ENCODE measurements at regions not wholly inside any gene's neighbourhood (a gene's known extent, or its start where the extent isn't known, plus 50 kb on each side); places are given as distances from the start of the nearest gene placed in this dataset.

DNA sequence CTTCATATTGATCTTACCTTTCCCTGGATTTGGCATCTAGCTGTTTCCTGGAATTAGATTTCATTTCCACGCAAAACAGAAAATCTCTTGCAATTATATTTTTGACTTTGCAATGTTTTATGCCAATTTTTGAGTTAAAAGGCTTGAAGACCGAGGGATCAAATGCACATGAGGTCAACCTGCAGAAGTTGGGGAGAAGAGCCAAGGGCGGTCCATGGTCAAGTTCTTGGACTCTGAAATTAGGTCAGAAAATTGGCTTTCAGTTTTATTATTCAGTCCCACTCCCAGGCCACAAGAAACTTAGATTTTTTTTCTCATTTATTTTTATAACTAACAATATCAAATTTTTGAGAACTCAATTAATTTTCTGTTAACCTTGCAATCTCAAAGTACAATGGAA lies 499.1 kb upstream of the USP24 start:
- no peaks in the 10 kb centered on the region for H3K9me3 ChIP-seq (ENCODE audit: low read length)
- H3K4me2 ChIP-seq (ENCODE audit: low read depth, low read length), result no peak overlapping the region
- ATAC-seq, result no peak
- H2AFZ ChIP-seq (ENCODE audit: low read length), result no peak overlapping the region
- intact Hi-C loops (cut with micrococcal nuclease; ENCODE audit: unreplicated experiment) (no loop called here), in situ Hi-C loops (cut with HindIII; ENCODE audit: extremely low pct_ligation_motif_present, low pct_unique_long_range_greater_than_20kb) (no loop called here)
- no peaks in the 10 kb centered on the region for H4K20me1 ChIP-seq (ENCODE audit: insufficient read depth, low read length)
- CTCF ChIA-PET (ENCODE audit: low intra/inter-chr PET ratio, low total read pairs), result no interaction called here
- no peak overlapping the region for H3K4me3 ChIP-seq (replicated peaks in 1 of 3; ENCODE audit: insufficient read depth in 1 of 3, low read depth in 2 of 3, low read length in 3 of 3)
- no peak for DNase-seq (ENCODE audit: low spot score)
- H3K4me1 ChIP-seq (ENCODE audit: insufficient read depth, low read length), result peaks cover 13% of the 10 kb centered on the region
- no peak overlapping the region for H3K9ac ChIP-seq (ENCODE audit: insufficient read depth, low read depth, low read length)
- H3K27ac ChIP-seq (ENCODE audit: extremely low read length, insufficient read depth, low read length), result no peak overlapping the region
- POLR2A ChIA-PET, result no interaction called here
- H3K27me3 ChIP-seq (ENCODE audit: control insufficient read depth in 1 of 2, insufficient read depth in 2 of 2, low read length in 2 of 2), result no peaks in the 10 kb centered on the region
- TF ChIP-seq, protein P1, sequence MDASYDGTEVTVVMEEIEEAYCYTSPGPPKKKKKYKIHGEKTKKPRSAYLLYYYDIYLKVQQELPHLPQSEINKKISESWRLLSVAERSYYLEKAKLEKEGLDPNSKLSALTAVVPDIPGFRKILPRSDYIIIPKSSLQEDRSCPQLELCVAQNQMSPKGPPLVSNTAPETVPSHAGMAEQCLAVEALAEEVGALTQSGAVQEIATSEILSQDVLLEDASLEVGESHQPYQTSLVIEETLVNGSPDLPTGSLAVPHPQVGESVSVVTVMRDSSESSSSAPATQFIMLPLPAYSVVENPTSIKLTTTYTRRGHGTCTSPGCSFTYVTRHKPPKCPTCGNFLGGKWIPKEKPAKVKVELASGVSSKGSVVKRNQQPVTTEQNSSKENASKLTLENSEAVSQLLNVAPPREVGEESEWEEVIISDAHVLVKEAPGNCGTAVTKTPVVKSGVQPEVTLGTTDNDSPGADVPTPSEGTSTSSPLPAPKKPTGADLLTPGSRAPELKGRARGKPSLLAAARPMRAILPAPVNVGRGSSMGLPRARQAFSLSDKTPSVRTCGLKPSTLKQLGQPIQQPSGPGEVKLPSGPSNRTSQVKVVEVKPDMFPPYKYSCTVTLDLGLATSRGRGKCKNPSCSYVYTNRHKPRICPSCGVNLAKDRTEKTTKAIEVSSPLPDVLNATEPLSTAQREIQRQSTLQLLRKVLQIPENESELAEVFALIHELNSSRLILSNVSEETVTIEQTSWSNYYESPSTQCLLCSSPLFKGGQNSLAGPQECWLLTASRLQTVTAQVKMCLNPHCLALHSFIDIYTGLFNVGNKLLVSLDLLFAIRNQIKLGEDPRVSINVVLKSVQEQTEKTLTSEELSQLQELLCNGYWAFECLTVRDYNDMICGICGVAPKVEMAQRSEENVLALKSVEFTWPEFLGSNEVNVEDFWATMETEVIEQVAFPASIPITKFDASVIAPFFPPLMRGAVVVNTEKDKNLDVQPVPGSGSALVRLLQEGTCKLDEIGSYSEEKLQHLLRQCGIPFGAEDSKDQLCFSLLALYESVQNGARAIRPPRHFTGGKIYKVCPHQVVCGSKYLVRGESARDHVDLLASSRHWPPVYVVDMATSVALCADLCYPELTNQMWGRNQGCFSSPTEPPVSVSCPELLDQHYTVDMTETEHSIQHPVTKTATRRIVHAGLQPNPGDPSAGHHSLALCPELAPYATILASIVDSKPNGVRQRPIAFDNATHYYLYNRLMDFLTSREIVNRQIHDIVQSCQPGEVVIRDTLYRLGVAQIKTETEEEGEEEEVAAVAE (CRISPR knock-in tag; IDR thresholded peaks at IDR 0.05; ENCODE audit: borderline replicate concordance), result no peak
- no peak for TF ChIP-seq HNF4A (CRISPR knock-in tag; IDR thresholded peaks at IDR 0.05)
- no peak for TF ChIP-seq ZNF660 (CRISPR knock-in tag; IDR thresholded peaks at IDR 0.05; ENCODE audit: borderline replicate concordance, low read depth)
- FAIRE-seq, result no peak
- BruUV-seq (replicated peaks), result no TSS peak
- no peaks in the 10 kb centered on the region for H3K36me3 ChIP-seq (replicated peaks in 1 of 2; ENCODE audit: control insufficient read depth in 1 of 2, insufficient read depth in 2 of 2, low read length in 2 of 2)
- 24% methylated on average over 3 of the region's 3 CpGs for WGBS (ENCODE audit: low lambda C conversion rate)
- H3K79me2 ChIP-seq (ENCODE audit: insufficient read depth, low read length), result no peaks in the 10 kb centered on the region

DNA sequence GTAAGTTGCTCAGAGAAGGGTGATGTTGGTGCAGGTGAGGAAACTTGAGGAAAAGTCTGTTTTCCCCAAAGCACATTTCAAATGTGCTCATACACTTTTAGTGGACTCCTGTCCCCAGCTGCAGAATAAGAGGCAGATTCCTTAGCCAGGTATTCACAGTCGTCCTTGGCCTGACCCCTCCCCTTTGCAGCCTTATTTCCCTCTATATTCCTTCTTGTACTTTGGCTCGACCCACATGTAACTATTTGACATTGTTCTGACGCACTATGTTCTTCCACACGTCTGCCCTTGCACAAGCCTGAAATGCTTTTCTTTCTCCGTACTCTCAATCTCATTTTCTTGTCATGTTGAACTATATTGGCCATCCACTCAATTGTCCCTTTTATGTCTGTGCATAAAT lies 498.4 kb upstream of the USP24 start:
- ATAC-seq (no peak), DNase-seq (ENCODE audit: low spot score) (no peak), FAIRE-seq (no peak)
- POLR2A ChIA-PET, result interaction anchor here (0.6 kb wide), 1 partner anchor 1277 kb away, joined by 3 read pairs; no protein-coding TSS in a partner anchor
- no TSS peak for BruUV-seq (replicated peaks)
- Histone ChIP-seq H3K9me3 (ENCODE audit: low read length) (no peaks in the 10 kb centered on the region), H3K27me3 (ENCODE audit: control insufficient read depth in 1 of 2, insufficient read depth in 2 of 2, low read length in 2 of 2) (no peaks in the 10 kb centered on the region), H3K27ac (ENCODE audit: extremely low read length, insufficient read depth, low read length) (no peak overlapping the region), H3K4me2 (ENCODE audit: low read depth, low read length) (no peak overlapping the region), H3K4me1 (ENCODE audit: insufficient read depth, low read length) (peaks cover 6% of the 10 kb centered on the region), H3K79me2 (ENCODE audit: insufficient read depth, low read length) (no peaks in the 10 kb centered on the region), H3K4me3 (replicated peaks in 1 of 3; ENCODE audit: insufficient read depth in 1 of 3, low read depth in 2 of 3, low read length in 3 of 3) (no peak overlapping the region), H2AFZ (ENCODE audit: low read length) (no peak overlapping the region), H4K20me1 (ENCODE audit: insufficient read depth, low read length) (no peaks in the 10 kb centered on the region), H3K36me3 (replicated peaks in 1 of 2; ENCODE audit: control insufficient read depth in 1 of 2, insufficient read depth in 2 of 2, low read length in 2 of 2) (no peaks in the 10 kb centered on the region), H3K9ac (ENCODE audit: insufficient read depth, low read depth, low read length) (no peak overlapping the region)
- CTCF ChIA-PET (ENCODE audit: low intra/inter-chr PET ratio, low total read pairs), result no interaction called here
- in situ Hi-C loops (cut with HindIII; ENCODE audit: extremely low pct_ligation_motif_present, low pct_unique_long_range_greater_than_20kb) (no loop called here), intact Hi-C loops (cut with micrococcal nuclease; ENCODE audit: unreplicated experiment) (no loop called here)
- TF ChIP-seq ZBTB21 (CRISPR knock-in tag; IDR thresholded peaks at IDR 0.05), result no peak
- TF ChIP-seq, protein P2, sequence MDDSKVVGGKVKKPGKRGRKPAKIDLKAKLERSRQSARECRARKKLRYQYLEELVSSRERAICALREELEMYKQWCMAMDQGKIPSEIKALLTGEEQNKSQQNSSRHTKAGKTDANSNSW (CRISPR knock-in tag; IDR thresholded peaks at IDR 0.05; ENCODE audit: borderline replicate concordance), result no peak
- TF ChIP-seq STAT5B (CRISPR knock-in tag; IDR thresholded peaks at IDR 0.05), result no peak
- TF ChIP-seq, protein P3, sequence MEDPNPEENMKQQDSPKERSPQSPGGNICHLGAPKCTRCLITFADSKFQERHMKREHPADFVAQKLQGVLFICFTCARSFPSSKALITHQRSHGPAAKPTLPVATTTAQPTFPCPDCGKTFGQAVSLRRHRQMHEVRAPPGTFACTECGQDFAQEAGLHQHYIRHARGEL (CRISPR knock-in tag; IDR thresholded peaks at IDR 0.05), result no peak
- TF ChIP-seq ZNF446 (CRISPR knock-in tag; IDR thresholded peaks at IDR 0.05), result no peak
- 30% methylated on average over 5 of the region's 5 CpGs for WGBS (ENCODE audit: low lambda C conversion rate)
